ENCODE measurements at regions not wholly inside any gene's neighbourhood (a gene's known extent, or its start where the extent isn't known, plus 50 kb on each side); places are given as distances from the start of the nearest gene placed in this dataset.
"Not testable (repeated sequence)": the region's sequence is repeated elsewhere in the genome, so short reads cannot be mapped to it uniquely, and the experiment has no call there.

DNA sequence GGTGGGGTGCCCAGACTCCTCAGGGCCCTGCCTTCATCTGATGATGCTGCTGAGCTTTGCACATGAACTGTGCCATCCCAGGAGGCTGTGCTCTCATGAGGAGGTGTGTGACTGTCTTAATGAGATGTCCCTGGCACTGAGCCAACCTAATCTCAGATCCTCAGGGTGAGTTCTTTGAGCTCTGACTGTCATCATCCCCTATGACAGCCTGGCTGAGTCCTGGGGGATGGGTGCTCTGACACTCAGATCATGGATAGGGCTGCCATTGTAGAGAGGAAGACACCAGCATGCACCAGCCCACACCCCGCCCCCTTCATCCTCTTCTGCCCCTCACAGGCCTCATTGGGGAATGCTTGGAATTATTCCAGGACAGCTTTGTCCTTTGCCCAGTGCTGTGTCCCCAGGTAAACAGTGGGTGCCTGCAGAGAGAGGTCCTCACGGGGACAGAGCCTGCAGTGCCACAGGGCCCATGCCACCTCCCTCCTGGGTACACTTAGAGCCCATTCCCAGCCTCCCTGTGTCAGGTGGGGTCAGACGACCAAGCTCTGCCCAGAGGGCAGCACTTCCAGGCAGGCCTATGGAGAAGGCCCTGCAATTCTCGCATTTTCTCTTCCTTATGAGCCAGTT, 310.1 kb upstream of the SFSWAP start:
- not testable (repeated sequence) for DNase-seq

DNA sequence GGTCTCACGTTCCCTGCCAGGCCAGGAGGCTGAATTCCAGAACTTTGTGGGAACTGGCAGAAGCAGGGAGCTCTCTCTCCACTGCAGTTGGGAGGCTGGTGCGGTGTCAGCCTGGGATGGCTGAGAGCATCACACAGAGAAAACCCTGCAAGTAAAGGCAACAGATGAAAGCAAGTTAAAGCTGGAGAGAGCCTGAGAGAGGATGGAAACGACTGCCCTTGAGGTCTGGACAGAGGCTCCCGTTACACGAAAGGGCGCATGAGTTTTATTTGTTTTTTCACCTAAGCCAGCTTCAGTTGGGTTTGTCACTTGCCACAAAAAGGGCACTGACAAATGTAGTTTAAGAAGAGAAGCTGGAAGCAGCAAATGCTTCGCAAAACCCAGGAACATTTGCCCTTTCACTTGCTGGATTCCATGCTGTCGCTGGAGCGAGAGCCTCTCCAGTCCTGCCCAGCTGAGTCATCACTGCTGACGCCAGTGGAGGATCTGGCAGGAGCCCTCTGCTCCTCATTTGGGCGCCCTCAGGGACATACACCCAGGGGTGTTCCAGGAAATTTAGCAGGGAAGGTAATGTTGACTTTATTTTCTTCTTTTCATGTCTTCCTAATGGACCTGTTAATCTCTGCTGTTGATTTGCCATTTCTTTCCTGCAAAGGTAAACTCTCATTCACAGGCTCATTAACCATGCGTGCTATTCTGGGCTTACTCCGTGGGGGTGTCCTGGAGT, 308.8 kb upstream of the SFSWAP start:
- not testable (repeated sequence) for DNase-seq

DNA sequence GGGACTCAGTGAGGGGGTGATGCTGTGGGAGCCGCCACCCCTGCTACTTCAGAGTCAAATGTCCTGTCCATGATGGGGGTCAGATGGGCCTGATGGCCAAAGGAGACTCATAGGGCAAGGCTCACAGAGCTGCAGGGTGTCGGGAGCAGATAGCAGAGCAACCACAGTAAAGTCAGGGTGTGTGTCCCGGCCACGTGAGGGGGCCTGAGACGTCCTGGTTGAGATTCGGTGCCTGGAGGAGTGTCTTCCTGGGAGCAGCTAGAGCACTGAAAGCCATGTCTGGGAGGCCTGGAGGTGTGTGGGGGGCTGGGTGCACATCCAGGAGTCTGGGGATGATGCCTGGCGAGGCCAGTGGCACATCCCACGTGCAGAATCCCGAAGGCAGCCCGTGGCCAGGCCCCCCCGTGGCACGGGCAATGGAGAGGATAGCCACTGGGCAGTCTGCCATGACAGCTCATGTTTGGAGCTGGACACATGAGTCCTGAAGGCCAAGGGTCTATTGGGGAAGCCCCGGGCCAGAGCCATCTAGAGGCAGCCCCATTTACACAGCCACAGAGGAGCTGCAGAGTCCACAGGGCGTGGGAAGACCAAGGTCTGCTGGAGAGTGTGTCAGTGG, 308.0 kb upstream of the SFSWAP start:
- no peak for DNase-seq

DNA sequence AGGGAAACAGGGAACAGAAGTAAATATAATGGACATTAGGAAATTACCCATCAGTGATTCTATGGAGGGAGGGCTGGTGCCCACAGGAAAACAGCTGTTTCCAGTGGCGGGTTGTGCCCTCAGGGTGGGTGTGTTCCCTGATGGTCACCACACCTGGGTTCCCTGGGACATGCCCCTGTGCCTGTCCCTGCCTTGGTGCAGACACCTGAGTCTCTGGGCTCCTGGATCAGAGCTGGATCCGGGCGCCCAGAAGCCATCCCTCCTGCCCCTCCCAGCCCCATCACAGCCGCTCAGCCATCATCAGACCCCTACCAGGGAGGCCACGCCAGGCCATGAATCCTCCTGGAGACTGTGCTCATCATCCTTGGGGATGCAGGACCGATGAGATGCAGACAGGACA, 307.2 kb upstream of the SFSWAP start:
- no peak for DNase-seq

DNA sequence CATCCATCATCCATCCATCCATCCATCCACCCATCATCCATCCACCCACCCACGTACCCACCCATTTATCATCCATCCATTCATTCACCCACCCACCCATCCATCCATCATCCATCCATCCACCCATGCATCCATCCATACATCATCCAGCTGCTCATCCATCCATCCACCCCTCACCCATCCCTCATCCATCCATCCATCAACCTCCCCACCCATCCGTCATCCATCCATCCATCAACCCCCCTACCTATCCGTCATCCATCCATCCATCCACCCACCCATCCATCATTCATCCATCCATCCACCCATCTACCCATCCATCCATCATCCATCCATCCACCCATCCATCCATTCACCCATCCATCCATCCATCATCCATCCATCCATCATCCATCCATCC, 306.2 kb upstream of the SFSWAP start:
- no peak for DNase-seq

DNA sequence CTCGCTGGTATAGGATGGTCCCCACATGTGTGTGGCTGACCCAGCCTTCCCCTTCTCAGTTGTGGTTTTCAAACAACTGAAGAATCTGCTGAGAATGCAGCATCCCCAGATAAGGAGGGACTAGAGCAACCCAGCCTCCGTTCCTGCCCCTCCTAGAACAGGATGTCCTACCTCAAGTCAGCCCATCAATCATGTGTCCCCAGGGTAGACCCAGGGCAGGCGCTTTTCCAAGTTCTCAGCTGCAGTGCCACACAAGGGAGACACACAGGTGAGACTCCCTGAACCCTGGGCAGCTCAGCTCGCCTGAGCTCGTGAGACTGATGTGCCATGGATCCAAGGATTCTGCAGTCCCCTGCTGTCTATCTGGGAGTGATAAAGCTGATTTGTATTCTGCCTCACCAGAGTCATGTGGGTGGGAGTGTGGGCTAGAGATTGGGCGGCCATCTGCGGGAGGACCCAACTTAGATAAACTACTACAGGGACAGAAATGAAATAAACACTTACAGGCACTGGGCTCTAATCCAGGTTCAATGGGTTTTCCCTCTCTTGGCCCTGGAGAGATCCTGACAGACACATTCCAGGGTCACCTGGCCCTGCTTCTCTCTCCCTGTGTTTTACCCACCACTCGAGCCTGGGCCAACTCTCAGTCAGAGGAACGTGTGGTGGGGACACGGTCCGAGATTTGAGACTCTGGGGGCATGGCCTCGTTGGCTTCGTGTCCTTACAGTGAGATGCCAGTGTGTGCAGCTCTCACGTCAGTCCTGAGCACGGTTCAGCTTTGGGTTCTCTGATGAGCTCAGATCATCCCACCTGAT, 303.5 kb upstream of the SFSWAP start:
- DNase-seq, result no peak

DNA sequence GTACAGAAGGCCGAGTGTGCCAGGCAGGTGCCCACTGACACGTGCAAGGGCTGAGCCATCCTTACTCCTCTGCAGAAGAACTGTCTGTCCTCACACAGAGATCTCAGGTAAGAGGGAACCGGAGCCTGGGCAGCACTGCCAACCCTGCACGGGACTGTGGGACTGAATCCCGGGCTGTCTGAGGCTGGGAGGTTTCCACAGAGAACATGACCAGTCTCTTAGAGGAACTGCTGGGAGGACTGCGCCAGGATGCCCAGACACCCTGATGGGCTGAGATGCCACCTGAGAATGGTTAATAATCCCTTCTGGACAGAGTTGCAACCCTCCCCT, 302.9 kb upstream of the SFSWAP start:
- DNase-seq, result no peak

DNA sequence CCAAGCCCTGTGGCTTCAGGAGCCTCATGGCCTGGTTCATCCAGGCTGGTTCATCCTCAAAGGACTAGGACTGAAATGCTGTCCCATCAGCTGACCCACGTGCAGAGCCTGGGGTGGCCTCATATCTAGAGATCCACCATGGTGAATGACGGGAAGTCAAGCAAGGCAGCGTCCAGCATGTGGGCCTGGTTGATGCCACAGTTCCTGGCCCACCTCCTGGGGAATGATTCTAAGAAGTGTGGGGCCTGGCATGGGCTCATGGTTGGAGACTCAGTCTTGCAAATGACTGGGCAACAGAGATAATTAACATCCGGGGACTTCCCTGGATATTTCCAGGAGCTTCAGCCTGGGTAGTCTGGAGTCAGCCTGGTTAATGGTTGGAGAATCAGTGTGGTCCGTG, 302.4 kb upstream of the SFSWAP start:
- no peak for DNase-seq

DNA sequence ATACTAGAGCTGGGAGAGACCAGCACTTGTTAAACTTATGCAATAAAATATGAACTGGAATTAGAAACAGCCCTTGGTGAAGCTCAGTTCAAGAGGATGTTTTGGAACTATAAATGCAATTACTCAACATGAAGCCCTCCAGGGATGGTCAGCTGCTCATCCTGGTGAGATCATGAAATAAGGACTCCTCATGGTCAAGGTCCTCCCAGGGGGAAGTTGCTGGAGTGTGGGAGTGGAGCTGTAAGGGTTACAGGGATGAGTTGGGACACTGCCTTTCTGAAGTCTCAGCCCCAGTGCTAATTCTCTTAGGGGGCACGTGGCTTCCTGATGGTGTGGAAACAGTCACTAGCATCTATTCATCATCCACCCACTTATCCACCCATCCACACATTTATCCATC, 301.7 kb upstream of the SFSWAP start:
- no peak for DNase-seq

DNA sequence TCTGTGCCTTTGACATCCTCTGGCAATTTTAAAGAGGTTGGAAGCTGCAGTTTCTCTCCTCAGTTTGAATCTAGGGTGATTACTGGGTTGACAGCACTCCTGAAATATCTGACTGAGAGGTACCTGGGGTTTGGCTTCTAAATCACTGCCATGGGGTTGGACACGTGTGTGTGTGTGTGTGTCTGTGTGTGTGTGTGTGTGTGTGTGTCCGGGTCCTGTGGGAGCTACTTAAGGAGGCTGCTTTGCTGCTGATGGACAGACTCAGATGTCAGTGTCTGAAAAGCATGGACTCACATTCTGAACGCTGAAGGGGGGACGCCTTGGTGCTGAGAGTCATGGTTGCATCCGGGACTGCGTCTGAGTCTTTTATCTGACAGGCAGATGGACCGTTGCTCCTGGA, 299.1 kb upstream of the SFSWAP start:
- DNase-seq, result not testable (repeated sequence)

DNA sequence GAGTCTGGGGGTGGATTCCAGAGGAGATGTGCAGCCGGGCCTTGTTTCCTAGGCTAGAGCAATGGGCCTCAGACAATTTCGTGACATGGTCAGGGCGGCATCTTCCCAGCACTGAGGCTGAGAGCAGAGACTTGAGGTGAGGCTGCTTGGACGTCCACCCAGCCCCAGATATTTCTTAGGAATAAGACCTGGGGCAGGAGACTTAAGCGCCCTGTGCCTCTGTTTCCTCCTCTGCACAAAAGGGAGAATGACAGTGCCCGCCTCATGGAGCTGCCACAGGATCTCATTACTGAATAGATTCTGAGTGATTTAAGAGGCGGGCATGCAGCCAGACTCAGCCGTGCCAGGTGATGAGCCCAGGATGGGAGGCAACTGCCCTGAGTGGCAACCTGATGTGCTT, 297.9 kb upstream of the SFSWAP start:
- peak; percentile 18 for DNase-seq

DNA sequence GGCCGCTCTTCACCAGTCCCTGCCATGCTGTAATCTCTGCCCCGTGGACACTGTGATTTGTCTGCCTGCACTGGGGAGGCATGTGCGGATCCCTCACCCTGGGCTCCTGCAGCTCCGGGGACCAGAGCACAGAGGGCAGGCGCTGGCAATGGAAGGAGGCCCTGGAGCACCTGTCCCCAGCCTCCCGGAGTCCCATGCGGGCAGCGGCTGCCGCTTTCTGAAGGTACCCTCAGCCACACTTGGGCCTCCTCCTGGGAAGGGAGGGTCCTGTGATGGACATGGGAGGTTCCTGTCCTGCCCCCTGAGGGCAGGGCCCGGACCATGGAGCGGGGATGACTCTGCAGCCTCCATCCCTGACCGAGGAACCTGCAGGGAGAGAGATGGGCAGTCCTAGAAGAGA, 297.4 kb upstream of the SFSWAP start:
- no peak for DNase-seq

DNA sequence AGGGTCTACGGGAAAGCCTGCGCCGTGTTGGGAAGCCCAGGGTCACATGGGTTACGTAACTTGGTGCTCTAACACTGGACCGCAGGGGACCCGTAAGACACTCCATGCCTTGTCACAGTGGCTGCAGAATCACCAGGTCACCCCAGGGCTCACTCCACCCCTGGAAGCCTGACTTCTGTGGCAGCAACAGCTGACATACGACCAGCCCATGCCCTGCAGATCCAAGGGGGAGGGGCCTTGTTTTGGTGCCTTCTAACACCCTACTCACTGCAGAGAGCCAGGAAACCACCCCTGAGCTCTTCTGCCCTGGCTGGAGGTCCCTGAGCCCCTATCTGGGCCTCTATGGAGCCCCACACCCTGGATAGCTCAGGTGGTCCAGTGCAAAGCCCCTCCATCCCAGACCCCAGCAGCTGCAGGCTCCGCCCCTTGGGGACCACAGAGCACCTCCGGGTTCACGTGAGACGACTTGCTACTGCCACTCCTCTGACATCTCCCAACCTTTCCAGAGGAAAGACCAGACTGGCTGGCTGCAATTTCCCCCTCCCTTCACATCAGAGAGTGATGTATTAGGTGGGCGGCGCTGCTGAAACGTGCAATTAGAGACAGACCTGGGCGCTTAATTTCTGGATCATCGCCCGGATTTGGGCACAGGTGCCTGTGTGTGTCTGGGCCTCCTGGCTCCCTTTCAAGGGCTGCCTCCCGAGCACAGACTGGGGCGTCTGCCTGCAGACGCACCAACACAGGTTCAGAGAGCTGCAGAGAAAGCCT, 296.6 kb upstream of the SFSWAP start:
- not testable (repeated sequence) for DNase-seq

DNA sequence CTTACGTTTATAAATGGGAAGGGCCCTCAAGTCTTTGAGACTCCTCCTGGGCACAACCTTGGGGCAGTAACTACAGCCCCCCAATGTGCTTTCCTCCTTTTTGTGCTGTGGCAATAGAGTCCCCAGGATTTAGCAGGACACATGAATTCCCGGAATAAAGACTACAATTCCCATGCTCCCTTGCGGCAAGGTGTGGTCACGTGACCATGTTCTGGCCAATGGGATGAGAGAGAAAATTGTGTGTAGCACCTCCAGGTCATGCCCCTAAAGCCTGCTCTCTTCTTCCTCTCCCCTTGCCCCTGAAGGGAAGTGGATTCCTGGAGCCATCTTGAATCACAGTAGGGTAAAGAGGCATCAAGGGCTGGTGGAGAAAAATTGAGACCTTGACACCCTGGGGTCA, 295.1 kb upstream of the SFSWAP start:
- DNase-seq, result no peak

DNA sequence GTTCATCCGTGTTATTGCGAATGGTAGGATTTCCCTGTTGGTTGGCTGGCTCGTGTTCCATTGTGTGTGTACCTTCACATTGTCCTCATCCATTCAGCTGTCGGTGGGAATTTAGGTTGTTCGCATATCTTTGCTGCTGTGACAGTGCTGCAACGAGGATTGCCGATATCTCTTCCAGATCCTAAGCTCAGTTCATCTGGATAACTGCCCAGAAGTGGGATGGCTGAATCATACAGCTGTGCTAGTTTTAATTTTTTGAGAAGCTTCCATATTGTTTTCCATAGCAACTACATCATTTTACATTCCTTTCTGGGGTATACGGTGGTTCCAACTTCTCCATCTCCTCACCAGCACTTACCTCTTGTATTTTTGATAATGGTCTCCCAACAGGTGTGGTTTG, 292.8 kb upstream of the SFSWAP start:
- DNase-seq, result no peak

DNA sequence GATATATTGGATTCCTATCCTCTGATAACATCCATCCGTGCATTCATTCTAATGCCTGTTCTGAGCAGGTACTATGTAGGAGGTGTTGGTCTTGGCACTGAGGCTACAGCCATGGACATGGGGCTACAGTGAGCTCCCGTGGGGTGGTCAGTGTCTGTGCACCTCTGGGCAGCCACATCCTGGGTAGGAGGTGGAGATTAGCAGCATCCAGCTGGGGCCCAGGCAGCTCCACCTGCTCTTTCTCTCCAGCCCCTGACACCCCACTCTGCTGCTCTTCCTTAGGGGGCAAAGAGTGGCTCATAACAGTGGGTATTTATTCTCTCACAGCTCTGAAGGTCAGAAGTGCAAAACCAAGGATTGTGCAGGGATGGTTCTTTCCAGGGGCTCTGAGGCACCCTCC, 292.0 kb upstream of the SFSWAP start:
- no peak for DNase-seq

DNA sequence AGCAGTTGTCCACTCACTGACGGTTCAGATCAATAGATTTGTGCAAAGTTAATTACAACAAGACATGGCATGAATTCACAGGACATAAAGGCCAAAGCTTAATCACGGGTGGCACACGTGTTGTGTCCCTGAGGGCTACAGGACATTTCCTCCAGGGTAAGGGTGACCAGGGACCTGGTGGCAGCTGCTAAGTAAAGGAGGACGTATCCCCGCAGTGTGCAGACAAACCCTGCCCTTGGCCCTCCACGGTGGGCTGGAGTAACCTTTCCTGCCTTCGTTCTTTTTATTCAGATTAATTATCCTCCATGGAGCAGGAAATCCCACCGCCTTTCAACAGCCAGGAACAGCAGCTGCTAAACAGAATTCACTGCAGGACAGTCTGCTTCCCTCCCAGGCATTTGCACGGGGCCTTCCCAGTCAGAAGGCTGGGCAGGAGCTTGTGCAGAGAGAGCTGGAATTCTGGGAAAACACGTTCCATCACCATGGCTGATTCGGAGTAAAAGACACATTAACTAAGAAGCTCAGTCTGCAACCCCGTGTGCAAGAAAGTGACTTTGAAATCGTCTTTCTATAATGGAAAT, 289.9 kb upstream of the SFSWAP start:
- no peak for DNase-seq

DNA sequence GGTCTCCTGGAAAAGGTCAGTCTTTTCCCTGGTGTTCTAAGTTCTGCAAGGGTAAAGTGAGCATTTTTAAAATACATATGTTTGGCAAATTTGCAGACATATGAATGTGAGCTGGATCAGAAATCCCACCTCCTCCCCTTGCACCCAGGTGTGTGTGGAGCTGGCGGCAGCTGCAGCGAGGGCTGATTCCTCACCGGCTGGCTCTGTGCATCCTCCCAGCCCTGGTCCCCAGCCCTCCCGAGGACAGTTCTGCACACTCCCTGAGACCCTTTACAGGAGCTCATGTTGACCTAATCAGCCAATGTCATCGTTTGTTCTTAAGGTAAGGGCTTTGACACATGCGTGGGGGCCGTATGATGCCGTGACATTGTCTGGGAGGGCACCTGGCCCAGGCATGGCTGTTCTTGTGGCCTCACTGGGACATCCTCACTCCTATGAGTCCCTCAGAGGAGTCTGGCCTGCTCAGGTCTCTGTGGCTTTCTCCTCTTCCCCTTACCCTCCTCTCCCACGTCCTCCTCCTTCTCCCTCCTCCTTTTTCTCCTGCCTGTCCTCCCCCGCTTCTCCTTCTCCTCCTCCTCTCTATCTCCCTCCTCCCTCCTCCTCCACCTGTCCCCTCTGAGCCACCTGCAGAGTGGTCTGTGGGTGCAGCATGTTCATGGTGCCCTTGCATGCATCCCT, 289.2 kb upstream of the SFSWAP start:
- DNase-seq, result no peak

DNA sequence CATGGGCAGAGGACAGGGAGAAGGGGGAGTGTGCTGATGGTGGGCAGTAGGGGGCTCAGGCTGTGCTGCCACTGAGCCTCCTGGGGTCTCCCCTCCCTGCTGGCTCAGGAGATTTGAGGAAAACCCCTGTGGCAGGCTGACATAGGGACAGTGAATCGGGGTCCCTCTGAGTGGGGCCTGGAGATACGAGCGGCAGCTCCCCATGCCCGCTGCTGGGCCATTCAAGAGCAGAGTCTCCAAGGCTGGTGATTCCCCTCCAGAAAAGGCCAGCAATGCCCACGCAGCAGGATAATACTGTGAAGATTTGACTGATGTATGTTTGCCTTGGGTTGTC, 288.7 kb upstream of the SFSWAP start:
- DNase-seq, result no peak

DNA sequence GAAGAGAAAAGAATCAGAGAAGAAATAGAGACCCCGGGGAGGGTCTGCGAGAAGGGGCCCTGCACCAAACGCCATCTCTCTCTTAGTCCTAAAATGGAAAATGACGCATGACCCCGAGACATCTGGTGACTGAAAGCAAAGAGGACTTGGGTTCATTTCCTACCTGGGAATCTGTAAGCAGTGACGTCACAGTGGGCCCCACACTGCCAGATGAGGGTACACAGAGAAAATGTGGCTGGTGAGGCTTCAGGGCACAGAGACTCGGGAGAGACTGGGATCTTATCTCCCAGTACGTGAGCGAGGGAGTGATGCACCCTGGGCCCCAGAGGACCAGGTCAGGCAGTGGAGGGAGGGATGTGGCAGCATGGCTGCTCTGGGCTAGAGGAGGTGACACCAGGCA, 288.1 kb upstream of the SFSWAP start:
- no peak for DNase-seq

DNA sequence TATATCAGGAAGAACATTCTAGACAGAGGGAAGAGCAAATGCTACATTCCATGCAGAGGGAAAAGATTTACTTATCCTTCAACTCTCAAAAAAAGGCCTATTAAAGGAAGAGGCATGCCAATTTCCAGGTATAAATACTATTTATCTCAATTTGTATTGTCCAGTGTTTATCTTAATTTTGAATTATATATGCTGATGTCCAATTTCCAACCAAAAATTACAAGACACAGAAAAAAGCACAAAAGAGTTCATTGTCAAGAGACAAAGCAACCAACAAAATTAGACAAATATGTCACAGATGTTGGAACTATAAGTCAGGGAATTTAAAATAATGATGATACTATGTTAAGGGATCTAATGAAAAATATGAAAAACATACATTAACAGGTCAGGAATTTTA, 286.6 kb upstream of the SFSWAP start:
- DNase-seq, result no peak
